Prostate gland (tissue), 2 donors: ENCODE measurements at regions not wholly inside any gene's neighbourhood (a gene's known extent, or its start where the extent isn't known, plus 50 kb on each side); places are given as distances from the start of the nearest gene placed in this dataset.

ENCODE experiments used
- DNase-seq: peaks from one replicate; pipeline ENCODE4 v3.0.0-alpha.2; 2019; ENCODE audit warnings: low spot score
- H3K27ac ChIP-seq, 2 donors: fragments of 200-600 bp; sonication (generic); 2 replicates each; pipeline ENCODE4 v1.5.1; 2017 to 2019
- H3K27me3 ChIP-seq: fragments of 200-600 bp; sonication (generic); replicated peaks from 2 replicates; pipeline ENCODE4 v1.5.1; 2019; ENCODE audit not compliant: insufficient read depth
- H3K36me3 ChIP-seq, 2 donors: fragments of 200-600 bp; sonication (generic); 1 replicate in 1 of 2; 2 replicates in 1 of 2; pipeline versions ENCODE4 v1.5.1 to v1.8.1; 2017 to 2019
- H3K4me1 ChIP-seq: fragments of 200-600 bp; sonication (generic); replicated peaks from 2 replicates; pipeline ENCODE4 v1.5.1; 2019
- H3K4me3 ChIP-seq, 2 donors: fragments of 200-600 bp; sonication (generic); 2 replicates each; pipeline ENCODE4 v1.5.1; 2017 to 2019
- H3K9me3 ChIP-seq: fragments of 200-600 bp; sonication (generic); 2 replicates; pipeline ENCODE4 v1.5.1; 2017
- POLR2A ChIP-seq: fragments of 450-650 bp; IDR thresholded peaks from one replicate; pipeline ENCODE4 v1.6.1; 2016; ENCODE audit warnings: antibody characterized with exemption, mild to moderate bottlenecking
- POLR2AphosphoS5 ChIP-seq: sonication (generic); formaldehyde crosslinking; IDR thresholded peaks from one replicate; pipeline ENCODE4 v1.6.1; 2017; ENCODE audit warnings: antibody characterized with exemption
- WGBS: methylation state at CpG from one replicate; pipeline ENCODE4 v1.1.5; 2018; 5-methylcytosine and 5-hydroxymethylcytosine counted together
- intact Hi-C: fragments of 100-400 bp; cut with DNase I; formaldehyde crosslinking; loops from one replicate; pipeline ENCODE4 v1.14.2; 2022
- TF ChIP-seq, protein P1 (sequence below), 4 experiments: fragments of 200-600 bp in 2 of 4; fragments of 450-650 bp in 2 of 4; sonication (generic) in 2 of 4; IDR thresholded peaks; 1 replicate in 3 of 4; 2 replicates in 1 of 4; pipeline ENCODE4 v1.5.1; 2016 to 2019; ENCODE audit warnings: antibody characterized with exemption in 4 of 4, mild to moderate bottlenecking in 2 of 4, moderate library complexity in 2 of 4

DNA sequence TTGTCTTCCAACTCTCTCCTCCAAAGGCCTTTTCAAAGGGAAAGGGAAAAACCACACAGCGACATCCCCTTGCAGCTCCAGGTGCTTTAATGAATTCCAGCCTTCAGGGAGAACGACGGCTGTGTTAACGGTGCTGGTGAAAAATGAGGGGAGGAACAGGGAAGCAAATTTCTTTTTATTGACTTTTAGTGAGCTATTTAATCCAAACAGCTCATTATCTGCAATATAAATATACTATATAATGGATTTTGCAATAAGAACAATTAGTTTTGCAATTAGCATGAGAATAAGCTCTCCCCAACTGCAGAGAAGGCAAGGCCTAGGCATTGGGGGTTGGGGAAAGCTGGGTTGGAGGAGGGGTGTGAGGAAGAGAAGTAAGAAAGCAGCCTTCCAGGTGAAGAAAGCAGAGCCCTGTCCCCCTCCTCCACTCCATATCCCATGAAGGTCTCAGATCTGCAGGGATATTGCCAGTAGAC lies 159.0 kb upstream of the ZC3H12A start:
- Histone ChIP-seq H3K36me3 (no peaks in the 10 kb centered on the region), H3K4me3 (no peak overlapping the region), H3K9me3 (no peaks in the 10 kb centered on the region), H3K27me3 (peaks cover 20% of the 10 kb centered on the region), H3K4me1 (no peaks in the 10 kb centered on the region), H3K27ac (no peak overlapping the region)
- no peak for DNase-seq
- TF ChIP-seq, protein P1, sequence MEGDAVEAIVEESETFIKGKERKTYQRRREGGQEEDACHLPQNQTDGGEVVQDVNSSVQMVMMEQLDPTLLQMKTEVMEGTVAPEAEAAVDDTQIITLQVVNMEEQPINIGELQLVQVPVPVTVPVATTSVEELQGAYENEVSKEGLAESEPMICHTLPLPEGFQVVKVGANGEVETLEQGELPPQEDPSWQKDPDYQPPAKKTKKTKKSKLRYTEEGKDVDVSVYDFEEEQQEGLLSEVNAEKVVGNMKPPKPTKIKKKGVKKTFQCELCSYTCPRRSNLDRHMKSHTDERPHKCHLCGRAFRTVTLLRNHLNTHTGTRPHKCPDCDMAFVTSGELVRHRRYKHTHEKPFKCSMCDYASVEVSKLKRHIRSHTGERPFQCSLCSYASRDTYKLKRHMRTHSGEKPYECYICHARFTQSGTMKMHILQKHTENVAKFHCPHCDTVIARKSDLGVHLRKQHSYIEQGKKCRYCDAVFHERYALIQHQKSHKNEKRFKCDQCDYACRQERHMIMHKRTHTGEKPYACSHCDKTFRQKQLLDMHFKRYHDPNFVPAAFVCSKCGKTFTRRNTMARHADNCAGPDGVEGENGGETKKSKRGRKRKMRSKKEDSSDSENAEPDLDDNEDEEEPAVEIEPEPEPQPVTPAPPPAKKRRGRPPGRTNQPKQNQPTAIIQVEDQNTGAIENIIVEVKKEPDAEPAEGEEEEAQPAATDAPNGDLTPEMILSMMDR (IDR thresholded peaks at IDR 0.05): no peak
- TF ChIP-seq POLR2A: no peak
- no peak for TF ChIP-seq POLR2AphosphoS5
- 8% methylated on average over 4 of the region's 4 CpGs for WGBS
- intact Hi-C loops: no loop called here

DNA sequence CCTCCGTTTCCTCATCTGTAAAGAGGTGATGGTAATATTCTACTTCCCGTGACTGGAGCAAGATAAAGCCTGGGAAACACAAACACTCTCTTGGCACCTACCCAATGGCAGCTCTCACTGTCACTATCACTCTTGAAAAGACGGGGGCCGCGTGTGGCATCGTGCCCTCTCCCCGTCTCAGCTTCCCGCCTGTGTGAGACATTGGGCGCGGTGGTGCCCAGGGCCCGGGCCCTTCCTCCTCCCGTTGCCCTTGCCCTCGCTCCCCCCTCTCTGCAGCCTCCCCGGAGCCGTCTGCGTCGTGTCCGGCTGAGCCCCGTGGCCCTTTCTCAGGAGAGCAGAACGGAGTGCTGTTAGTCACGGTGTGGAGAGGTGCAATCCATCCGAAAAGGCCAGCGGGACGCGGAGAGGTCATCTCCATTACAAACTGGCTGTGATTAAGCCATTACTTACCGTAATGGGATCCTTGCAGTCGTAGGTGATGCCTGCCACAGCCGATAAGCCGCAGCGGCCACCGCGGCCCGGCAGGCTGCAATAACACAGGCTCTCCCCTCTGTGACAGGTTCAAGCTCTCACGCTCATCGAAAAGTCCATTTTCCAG lies 156.4 kb upstream of the ZC3H12A start:
- H3K27ac ChIP-seq: no peak overlapping the region
- WGBS: 3% methylated on average over 35 of the region's 35 CpGs
- no peaks in the 10 kb centered on the region for H3K36me3 ChIP-seq
- intact Hi-C loops: no loop called here
- H3K4me3 ChIP-seq: no peak overlapping the region
- H3K9me3 ChIP-seq: no peaks in the 10 kb centered on the region
- H3K4me1 ChIP-seq: no peaks in the 10 kb centered on the region
- peaks cover 17% of the 10 kb centered on the region for H3K27me3 ChIP-seq
- no peak for DNase-seq
- TF ChIP-seq, protein P1 (IDR thresholded peaks at IDR 0.05): no peak
- no peak for TF ChIP-seq POLR2A
- TF ChIP-seq POLR2AphosphoS5: no peak

DNA sequence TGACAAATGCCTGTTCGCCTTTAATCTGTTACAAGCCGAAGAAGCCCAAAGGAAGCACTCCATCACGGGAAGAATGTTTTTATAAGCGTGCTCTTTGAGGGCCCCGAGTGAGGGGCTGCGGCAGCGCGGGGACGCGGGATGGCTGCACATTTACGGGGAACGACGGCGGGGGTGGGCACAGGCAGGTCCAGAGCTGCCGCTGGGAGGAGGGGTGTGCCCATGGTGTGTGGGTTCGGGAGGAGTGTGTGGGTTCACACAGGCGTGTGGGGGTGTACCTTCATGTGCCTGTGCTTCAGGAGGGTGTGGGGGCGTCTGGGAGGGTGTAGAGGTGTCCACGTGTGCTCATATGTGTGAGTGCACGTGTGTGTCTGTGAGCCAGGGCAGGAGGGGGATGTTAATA lies 155.9 kb upstream of the ZC3H12A start:
- Histone ChIP-seq H3K27ac (no peak overlapping the region), H3K27me3 (peaks cover 14% of the 10 kb centered on the region), H3K4me3 (no peak overlapping the region), H3K4me1 (no peaks in the 10 kb centered on the region), H3K9me3 (no peaks in the 10 kb centered on the region), H3K36me3 (no peaks in the 10 kb centered on the region)
- WGBS: 4% methylated on average over 19 of the region's 20 CpGs
- TF ChIP-seq POLR2A (no peak), POLR2AphosphoS5 (no peak)
- TF ChIP-seq, protein P1 (IDR thresholded peaks at IDR 0.05): no peak
- no peak for DNase-seq
- intact Hi-C loops: no loop called here

DNA sequence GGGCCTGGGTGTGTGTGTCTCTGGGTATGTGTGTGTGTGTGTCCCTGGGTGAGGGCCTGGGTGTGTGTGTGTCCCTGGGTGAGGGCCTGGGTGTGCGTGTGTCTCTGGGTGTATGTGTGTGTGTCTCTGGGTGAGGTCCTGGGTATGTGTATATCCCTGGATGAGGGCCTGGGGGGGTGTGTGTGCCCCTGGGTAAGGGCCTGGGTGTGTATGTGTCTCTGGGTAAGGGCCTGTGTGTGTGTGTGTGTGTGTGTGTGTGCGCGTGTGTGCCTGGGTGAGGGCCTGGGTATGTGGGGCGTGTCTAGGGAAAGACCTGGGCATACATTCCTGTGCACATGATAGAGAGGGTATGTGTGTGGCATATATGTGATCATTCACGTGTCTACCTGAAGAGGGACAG lies 155.1 kb upstream of the ZC3H12A start:
- no peak for DNase-seq
- intact Hi-C loops: no loop called here

More for the DNA sequence above, 155.1 kb upstream of the ZC3H12A start:
- Histone ChIP-seq H3K4me3 (no peak overlapping the region), H3K27ac (no peak overlapping the region), H3K9me3 (no peaks in the 10 kb centered on the region), H3K27me3 (peaks cover 7% of the 10 kb centered on the region), H3K4me1 (no peaks in the 10 kb centered on the region), H3K36me3 (no peaks in the 10 kb centered on the region)
- 77% methylated on average over 5 of the region's 5 CpGs for WGBS
- TF ChIP-seq POLR2A: no peak
- TF ChIP-seq, protein P1 (IDR thresholded peaks at IDR 0.05): no peak
